GM08714 (cell line): ENCODE measurements at regions not wholly inside any gene's neighbourhood (a gene's known extent, or its start where the extent isn't known, plus 50 kb on each side); places are given as distances from the start of the nearest gene placed in this dataset.
"Not testable (repeated sequence)": the region's sequence is repeated elsewhere in the genome, so short reads cannot be mapped to it uniquely, and the experiment has no call there.

ENCODE experiments used
- H3K4me3 ChIP-seq: fragments of 200-500 bp; sonication (Bioruptor generic); 2 replicates; pipeline ENCODE4 v1.5.1; 2014; ENCODE audit warnings: mild to moderate bottlenecking, low read length, inconsistent platforms
- ZNF274 ChIP-seq: IDR thresholded peaks from 2 replicates; pipeline ENCODE4 v1.6.1; 2012; ENCODE audit warnings: mild to moderate bottlenecking, low read depth, low read length

GRCh38 chr18:1094409-1094808 lies 189.7 kb downstream of the ADCYAP1 start:
- no peak overlapping the region for H3K4me3 ChIP-seq
- no peak for TF ChIP-seq ZNF274

- not testable (repeated sequence) for H3K4me3 ChIP-seq
Observed at GRCh38 chr18:1097991-1098735, 193.5 kb downstream of the ADCYAP1 start.

GRCh38 chr18:1102848-1103247 lies 198.2 kb downstream of the ADCYAP1 start:
- no peak overlapping the region for H3K4me3 ChIP-seq
- no peak for TF ChIP-seq ZNF274

GRCh38 chr18:1103537-1103936 lies 198.9 kb downstream of the ADCYAP1 start:
- no peak overlapping the region for H3K4me3 ChIP-seq
- no peak for TF ChIP-seq ZNF274

GRCh38 chr18:1104181-1104881 lies 199.7 kb downstream of the ADCYAP1 start:
- no peak overlapping the region for H3K4me3 ChIP-seq
- TF ChIP-seq ZNF274, result no peak

GRCh38 chr18:1124495-1124894 lies 219.8 kb downstream of the ADCYAP1 start:
- H3K4me3 ChIP-seq, result no peak overlapping the region
- no peak for TF ChIP-seq ZNF274

GRCh38 chr18:1133541-1133940 lies 228.9 kb downstream of the ADCYAP1 start:
- no peak overlapping the region for H3K4me3 ChIP-seq
- no peak for TF ChIP-seq ZNF274

GRCh38 chr18:1147730-1148129 lies 243.1 kb downstream of the ADCYAP1 start:
- no peak overlapping the region for H3K4me3 ChIP-seq
- no peak for TF ChIP-seq ZNF274

- no peak for TF ChIP-seq ZNF274
- H3K4me3 ChIP-seq, result no peak overlapping the region
Observed at GRCh38 chr18:1149709-1150108, 245.0 kb downstream of the ADCYAP1 start.

GRCh38 chr18:1150344-1150743 lies 245.7 kb downstream of the ADCYAP1 start:
- no peak for TF ChIP-seq ZNF274
- H3K4me3 ChIP-seq, result no peak overlapping the region

- H3K4me3 ChIP-seq, result not testable (repeated sequence)
Observed at GRCh38 chr18:1152958-1153357, 248.3 kb downstream of the ADCYAP1 start.

- no peak overlapping the region for H3K4me3 ChIP-seq
- TF ChIP-seq ZNF274, result no peak
Observed at GRCh38 chr18:1173593-1173992, 268.9 kb downstream of the ADCYAP1 start.

GRCh38 chr18:1177232-1177631 lies 272.6 kb downstream of the ADCYAP1 start:
- no peak for TF ChIP-seq ZNF274
- H3K4me3 ChIP-seq, result no peak overlapping the region

- H3K4me3 ChIP-seq, result no peak overlapping the region
- no peak for TF ChIP-seq ZNF274
Observed at GRCh38 chr18:1191341-1191740, 286.7 kb downstream of the ADCYAP1 start.

GRCh38 chr18:1213126-1213525 lies 308.5 kb downstream of the ADCYAP1 start:
- TF ChIP-seq ZNF274, result no peak
- H3K4me3 ChIP-seq, result no peak overlapping the region
